Tibial artery (tissue), 4 donors: ENCODE measurements at regions not wholly inside any gene's neighbourhood (a gene's known extent, or its start where the extent isn't known, plus 50 kb on each side); places are given as distances from the start of the nearest gene placed in this dataset.

Experiments used
- DNase-seq, 2 donors: peaks; one replicate each; pipeline ENCODE4 v3.0.0-alpha.2; 2019
- H3K27ac ChIP-seq, 2 donors: fragments of 200-600 bp; sonication (generic) in 1 of 2; 1 replicate in 1 of 2; 2 replicates in 1 of 2; pipeline ENCODE4 v1.5.1; 2018 to 2019; ENCODE audit warnings: mild to moderate bottlenecking in 1 of 2
- H3K27me3 ChIP-seq, 2 donors: fragments of 200-600 bp; sonication (generic) in 1 of 2; one replicate each; pipeline versions ENCODE4 v1.5.1 to v1.6.0; 2016 to 2019
- H3K36me3 ChIP-seq, 3 donors: fragments of 200-600 bp; sonication (generic) in 2 of 3; one replicate each; pipeline ENCODE4 v1.5.1; 2016 to 2019; ENCODE audit warnings: mild to moderate bottlenecking in 2 of 3
- H3K4me1 ChIP-seq, 4 donors: fragments of 200-600 bp; sonication (generic) in 2 of 4; 1 replicate in 3 of 4; 2 replicates in 1 of 4; pipeline ENCODE4 v1.5.1; 2016 to 2019
- H3K4me3 ChIP-seq, 2 donors: fragments of 200-600 bp; sonication (generic) in 1 of 2; 1 replicate in 1 of 2; 2 replicates in 1 of 2; pipeline ENCODE4 v1.5.1; 2018 to 2019; ENCODE audit warnings: mild to moderate bottlenecking in 2 of 2
- H3K9me3 ChIP-seq, 3 donors: fragments of 200-600 bp; sonication (generic) in 1 of 3; one replicate each; pipeline ENCODE4 v1.5.1; 2016 to 2019
- intact Hi-C: fragments of 100-400 bp; cut with DNase I; formaldehyde crosslinking; loops from one replicate; pipeline ENCODE4 v1.15.0; 2023; ENCODE audit warnings: low total_unique reads
- TF ChIP-seq, protein P1 (sequence below), 2 experiments: fragments of 200-600 bp in 1 of 2; fragments of 450-650 bp in 1 of 2; IDR thresholded peaks; one replicate each; pipeline ENCODE4 v1.5.1; 2017 to 2019; ENCODE audit warnings: antibody characterized with exemption in 2 of 2, mild to moderate bottlenecking in 1 of 2, moderate library complexity in 1 of 2

DNA sequence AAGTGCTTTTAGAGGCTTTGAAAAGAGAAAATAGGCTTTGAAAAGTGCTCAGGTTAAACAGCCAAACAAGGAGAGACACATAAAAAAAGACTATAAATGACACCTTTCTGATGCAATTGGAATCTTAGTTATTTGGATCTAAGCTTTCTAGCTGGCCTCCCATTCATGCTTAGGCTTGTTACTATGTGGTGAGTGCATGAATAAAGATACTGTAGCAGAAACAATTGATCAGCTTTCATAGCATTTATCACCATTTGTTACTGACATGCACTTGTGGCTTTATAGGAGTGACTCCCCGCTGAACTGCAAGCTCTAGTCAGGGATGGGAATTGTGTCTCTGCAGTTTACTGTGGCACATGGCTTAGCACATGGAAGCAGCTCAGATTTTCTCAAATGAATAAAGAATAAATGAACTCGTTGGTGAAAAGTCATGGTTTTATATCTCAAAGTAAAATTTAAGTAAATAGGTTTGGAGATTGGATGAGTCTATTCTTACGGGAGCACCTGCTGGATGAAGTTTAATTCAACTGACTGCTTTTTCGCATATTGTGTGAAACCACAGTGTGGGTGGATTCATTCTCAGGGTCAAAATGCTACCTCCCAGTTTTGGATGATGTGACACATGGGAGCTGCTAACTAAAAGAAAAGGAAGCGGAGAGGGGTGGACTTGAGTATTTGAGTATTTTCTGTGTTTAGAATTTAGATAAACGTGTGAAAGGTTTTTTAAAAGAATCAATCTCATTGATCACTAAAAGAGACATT, 91.1 kb upstream of the NOL4 start:
- no peaks in the 10 kb centered on the region for H3K4me1 ChIP-seq
- H3K4me3 ChIP-seq, result no peak overlapping the region
- DNase-seq, result no peak
- peaks cover 0 to 4% of the 10 kb centered on the region in 2 donors for H3K27me3 ChIP-seq
- H3K36me3 ChIP-seq, result no peaks in the 10 kb centered on the region
- H3K27ac ChIP-seq, result no peak overlapping the region
- no peaks in the 10 kb centered on the region for H3K9me3 ChIP-seq
- intact Hi-C loops, result no loop called here
- TF ChIP-seq, protein P1, sequence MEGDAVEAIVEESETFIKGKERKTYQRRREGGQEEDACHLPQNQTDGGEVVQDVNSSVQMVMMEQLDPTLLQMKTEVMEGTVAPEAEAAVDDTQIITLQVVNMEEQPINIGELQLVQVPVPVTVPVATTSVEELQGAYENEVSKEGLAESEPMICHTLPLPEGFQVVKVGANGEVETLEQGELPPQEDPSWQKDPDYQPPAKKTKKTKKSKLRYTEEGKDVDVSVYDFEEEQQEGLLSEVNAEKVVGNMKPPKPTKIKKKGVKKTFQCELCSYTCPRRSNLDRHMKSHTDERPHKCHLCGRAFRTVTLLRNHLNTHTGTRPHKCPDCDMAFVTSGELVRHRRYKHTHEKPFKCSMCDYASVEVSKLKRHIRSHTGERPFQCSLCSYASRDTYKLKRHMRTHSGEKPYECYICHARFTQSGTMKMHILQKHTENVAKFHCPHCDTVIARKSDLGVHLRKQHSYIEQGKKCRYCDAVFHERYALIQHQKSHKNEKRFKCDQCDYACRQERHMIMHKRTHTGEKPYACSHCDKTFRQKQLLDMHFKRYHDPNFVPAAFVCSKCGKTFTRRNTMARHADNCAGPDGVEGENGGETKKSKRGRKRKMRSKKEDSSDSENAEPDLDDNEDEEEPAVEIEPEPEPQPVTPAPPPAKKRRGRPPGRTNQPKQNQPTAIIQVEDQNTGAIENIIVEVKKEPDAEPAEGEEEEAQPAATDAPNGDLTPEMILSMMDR (IDR thresholded peaks at IDR 0.05), result no peak

DNA sequence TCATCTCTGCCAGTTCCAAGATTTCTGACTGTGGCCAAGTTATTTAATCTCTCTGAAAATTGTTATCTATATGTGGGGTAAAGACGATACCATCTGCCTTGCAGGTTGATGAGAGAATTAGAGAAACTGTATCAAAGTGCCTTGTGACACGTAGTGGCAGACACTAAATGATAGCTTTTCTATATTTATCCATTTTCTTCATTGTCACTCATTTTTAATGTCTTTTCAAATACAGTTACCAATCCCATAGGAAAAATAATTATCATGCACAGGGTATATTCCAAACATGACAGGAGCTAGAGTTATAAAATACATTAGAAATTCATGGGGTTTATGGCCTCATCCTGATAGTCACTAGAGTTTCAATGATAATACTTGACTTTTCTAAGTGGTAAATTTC, 95.6 kb upstream of the NOL4 start:
- Histone ChIP-seq H3K9me3 (no peaks in the 10 kb centered on the region), H3K4me1 (no peaks in the 10 kb centered on the region), H3K36me3 (no peaks in the 10 kb centered on the region), H3K27ac (no peak overlapping the region), H3K27me3 (no peaks in the 10 kb centered on the region), H3K4me3 (no peak overlapping the region)
- DNase-seq, result no peak
- intact Hi-C loops, result loop anchor here (10.0 kb wide), 1 partner anchor 195 kb away; no protein-coding TSS in a partner anchor
- TF ChIP-seq, protein P1 (IDR thresholded peaks at IDR 0.05), result no peak

DNA sequence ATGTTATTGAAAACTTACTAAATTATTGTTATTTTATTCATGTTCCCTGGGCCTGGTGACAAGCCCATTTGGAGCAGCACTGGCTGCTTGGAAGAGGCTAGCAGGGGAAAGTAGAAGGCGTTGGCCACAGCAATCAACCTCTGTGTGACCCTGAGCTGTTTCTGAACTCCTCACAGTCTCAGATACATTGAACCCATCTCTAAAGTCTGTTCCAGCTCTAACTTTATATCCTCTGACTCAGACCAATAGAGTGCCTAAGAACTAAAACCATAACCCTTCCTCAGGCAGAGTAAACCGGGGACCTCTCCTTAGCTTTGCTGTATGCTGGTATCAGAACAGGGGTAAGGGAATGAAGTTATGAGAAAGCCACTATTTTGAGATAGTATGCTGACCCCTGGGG, 96.4 kb upstream of the NOL4 start:
- H3K9me3 ChIP-seq, result no peaks in the 10 kb centered on the region
- TF ChIP-seq, protein P1 (IDR thresholded peaks at IDR 0.05), result no peak
- intact Hi-C loops, result loop anchor here (10.0 kb wide), 1 partner anchor 196 kb away; no protein-coding TSS in a partner anchor

DNA sequence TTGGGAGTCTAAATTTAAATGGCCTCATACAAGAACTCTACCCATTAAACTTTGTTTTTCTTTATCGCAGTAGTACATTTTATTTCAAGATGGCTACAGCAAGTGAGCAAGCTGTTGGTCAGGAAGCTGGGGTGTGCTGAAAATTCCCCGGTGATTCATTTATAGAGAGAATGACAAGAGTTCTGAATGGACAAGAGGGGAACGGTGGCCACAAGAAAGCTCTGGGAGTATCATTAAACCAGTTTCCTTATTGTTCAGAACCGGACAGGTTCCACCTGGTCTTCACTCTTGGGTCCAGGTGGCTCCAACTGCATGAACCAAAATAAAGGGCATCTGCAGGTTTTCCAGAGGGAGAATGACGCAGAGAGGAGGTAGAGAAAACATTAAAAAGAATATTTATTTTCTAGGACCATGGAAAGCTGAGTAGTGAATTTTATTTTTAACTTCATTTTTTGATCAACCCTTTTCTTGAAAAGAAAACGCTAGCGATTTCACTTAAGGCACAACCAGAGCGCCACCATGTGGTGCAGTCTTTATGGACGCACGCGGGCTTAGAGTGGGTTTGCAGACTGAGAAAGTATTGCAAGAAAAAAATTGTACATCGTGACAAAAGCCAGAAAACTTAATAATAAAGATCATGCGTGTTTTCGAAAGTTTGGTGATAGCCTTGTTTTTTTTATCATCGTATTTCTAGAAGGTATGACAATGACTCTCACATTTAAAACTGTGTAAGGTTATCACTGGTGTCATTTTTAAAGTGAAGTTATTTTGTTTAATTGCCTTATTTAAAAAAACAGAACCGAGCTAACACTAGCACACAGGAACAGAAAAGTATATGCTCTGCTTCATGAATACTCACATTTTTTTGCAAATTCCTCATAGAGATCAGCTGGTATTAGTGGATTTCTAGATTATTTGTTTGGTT, 97.9 kb upstream of the NOL4 start:
- TF ChIP-seq, protein P1 (IDR thresholded peaks at IDR 0.05), result peak; percentile 24 to 41
- no peak overlapping the region for H3K27ac ChIP-seq
- no peaks in the 10 kb centered on the region for H3K9me3 ChIP-seq
- no peak for DNase-seq
- H3K27me3 ChIP-seq, result no peaks in the 10 kb centered on the region
- no peaks in the 10 kb centered on the region for H3K4me1 ChIP-seq
- intact Hi-C loops, result loop anchor here (10.0 kb wide), 1 partner anchor 198 kb away; no protein-coding TSS in a partner anchor
- no peak overlapping the region for H3K4me3 ChIP-seq
- H3K36me3 ChIP-seq, result no peaks in the 10 kb centered on the region

More for the DNA sequence above, 96.4 kb upstream of the NOL4 start:
- Histone ChIP-seq H3K36me3 (no peaks in the 10 kb centered on the region), H3K4me3 (no peak overlapping the region), H3K27ac (no peak overlapping the region), H3K27me3 (no peaks in the 10 kb centered on the region), H3K4me1 (no peaks in the 10 kb centered on the region)
- no peak for DNase-seq

DNA sequence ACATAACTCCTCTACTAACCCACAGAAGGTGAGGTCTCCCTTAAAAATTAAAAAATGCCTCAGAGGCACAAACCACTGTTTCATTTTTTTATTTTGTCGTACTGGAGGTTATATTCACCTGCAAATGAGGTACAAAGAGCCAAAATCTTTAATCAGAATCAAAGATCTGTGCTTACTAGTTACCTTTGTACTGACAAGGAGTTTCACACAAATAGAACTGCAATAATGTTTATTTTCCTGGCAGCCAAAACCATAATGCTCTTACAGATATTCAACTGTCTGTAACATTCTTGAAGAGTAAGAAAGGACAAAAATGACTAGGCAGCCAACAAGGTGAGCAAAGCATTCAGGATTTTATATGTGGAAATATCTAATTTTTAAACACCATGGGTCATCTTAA, 105.1 kb upstream of the NOL4 start:
- Histone ChIP-seq H3K9me3 (no peaks in the 10 kb centered on the region), H3K36me3 (no peaks in the 10 kb centered on the region), H3K27me3 (no peaks in the 10 kb centered on the region), H3K4me3 (no peak overlapping the region), H3K4me1 (no peaks in the 10 kb centered on the region), H3K27ac (no peak overlapping the region)
- intact Hi-C loops, result loop anchor here (10.0 kb wide), 1 partner anchor 205 kb away; no protein-coding TSS in a partner anchor
- no peak for DNase-seq
- TF ChIP-seq, protein P1 (IDR thresholded peaks at IDR 0.05), result no peak
